Astrocyte of the cerebellum (primary cell): ENCODE measurements at regions not wholly inside any gene's neighbourhood (a gene's known extent, or its start where the extent isn't known, plus 50 kb on each side); places are given as distances from the start of the nearest gene placed in this dataset.

Experiments
- DNase-seq: peaks from one replicate; pipeline ENCODE4 v3.0.0-alpha.2; 2011; ENCODE audit warnings: low read depth
- H3K4me3 ChIP-seq: 2 replicates; pipeline ENCODE4 v1.5.1; 2011; ENCODE audit warnings: mild to moderate bottlenecking, low read depth, low read length, moderate library complexity
- CTCF ChIP-seq: IDR thresholded peaks from 2 replicates; pipeline ENCODE4 v1.5.1; 2012; ENCODE audit warnings: low read length, low read depth, moderate library complexity, mild to moderate bottlenecking; ENCODE audit errors: missing control alignments
- in situ Hi-C: cut with HindIII; loops from 2 replicates; pipeline ENCODE4 v1.10.0; 2017; ENCODE audit warnings: low sequenced_read_pairs

- DNase-seq, result no peak
- no peak overlapping the region for H3K4me3 ChIP-seq
- TF ChIP-seq CTCF, result no peak
- in situ Hi-C loops, result no loop called here
These were observed 164.4 kb downstream of the PJA1 start for GRCh38 chrX:69000877-69001276.

- no peak overlapping the region for H3K4me3 ChIP-seq
- no peak for TF ChIP-seq CTCF
- in situ Hi-C loops, result no loop called here
- no peak for DNase-seq
These were observed 165.3 kb downstream of the PJA1 start for GRCh38 chrX:68999931-69000330.

- TF ChIP-seq CTCF, result no peak
- in situ Hi-C loops, result no loop called here
- no peak overlapping the region for H3K4me3 ChIP-seq
- DNase-seq, result no peak
These were observed 165.9 kb downstream of the PJA1 start for GRCh38 chrX:68999356-68999755.

GRCh38 chrX:68998716-68999115 is 166.5 kb downstream of the PJA1 start:
- H3K4me3 ChIP-seq, result no peak overlapping the region
- TF ChIP-seq CTCF, result no peak
- in situ Hi-C loops, result no loop called here
- no peak for DNase-seq

- DNase-seq, result peak; percentile 62
- no peak for TF ChIP-seq CTCF
- in situ Hi-C loops, result no loop called here
These were observed 167.3 kb downstream of the PJA1 start for GRCh38 chrX:68997911-68998310.

GRCh38 chrX:68997511-68997910 is 167.7 kb downstream of the PJA1 start:
- no peak for TF ChIP-seq CTCF
- no peak for DNase-seq
- no peak overlapping the region for H3K4me3 ChIP-seq
- in situ Hi-C loops, result no loop called here

More at GRCh38 chrX:68997911-68998310, 167.3 kb downstream of the PJA1 start:
- no peak overlapping the region for H3K4me3 ChIP-seq

GRCh38 chrX:68995780-68996551 is 167.1 kb downstream of the EFNB1 start:
- DNase-seq, result peak; percentile 49

More at GRCh38 chrX:68995780-68996551, 167.1 kb downstream of the EFNB1 start:
- in situ Hi-C loops, result no loop called here
- no peak for TF ChIP-seq CTCF
- no peak overlapping the region for H3K4me3 ChIP-seq
